ENCODE measurements at regions not wholly inside any gene's neighbourhood (a gene's known extent, or its start where the extent isn't known, plus 50 kb on each side); places are given as distances from the start of the nearest gene placed in this dataset.

DNA sequence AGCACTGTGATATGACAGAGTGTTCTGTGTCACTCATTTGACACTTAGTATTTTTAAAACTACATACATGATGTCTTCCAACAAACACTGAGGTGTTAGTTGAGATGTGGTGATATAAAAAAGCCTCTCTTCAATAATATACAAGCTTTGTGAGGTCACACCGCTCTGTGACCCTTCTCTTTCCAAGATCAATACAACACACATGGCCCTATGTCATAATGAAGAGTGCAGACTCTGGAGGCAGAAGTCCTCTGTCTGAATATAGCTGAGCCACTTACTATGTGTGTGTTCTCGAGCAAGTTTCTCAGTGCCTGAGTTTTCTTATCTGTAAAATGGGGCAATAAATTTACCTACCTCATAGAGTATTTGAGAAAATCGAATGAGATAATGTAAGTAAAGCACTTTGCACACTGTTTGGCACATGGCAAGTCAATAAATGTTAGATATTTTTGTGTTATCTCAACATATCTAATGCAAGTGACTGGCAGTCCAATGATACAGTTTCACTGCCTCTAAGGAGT, 499.0 kb upstream of the MARCKS start:
- ATAC-seq (ENCODE audit: low FRiP score in 2 of 2) (no peak), DNase-seq (no peak)
- H3K27ac ChIP-seq, result no peak overlapping the region

DNA sequence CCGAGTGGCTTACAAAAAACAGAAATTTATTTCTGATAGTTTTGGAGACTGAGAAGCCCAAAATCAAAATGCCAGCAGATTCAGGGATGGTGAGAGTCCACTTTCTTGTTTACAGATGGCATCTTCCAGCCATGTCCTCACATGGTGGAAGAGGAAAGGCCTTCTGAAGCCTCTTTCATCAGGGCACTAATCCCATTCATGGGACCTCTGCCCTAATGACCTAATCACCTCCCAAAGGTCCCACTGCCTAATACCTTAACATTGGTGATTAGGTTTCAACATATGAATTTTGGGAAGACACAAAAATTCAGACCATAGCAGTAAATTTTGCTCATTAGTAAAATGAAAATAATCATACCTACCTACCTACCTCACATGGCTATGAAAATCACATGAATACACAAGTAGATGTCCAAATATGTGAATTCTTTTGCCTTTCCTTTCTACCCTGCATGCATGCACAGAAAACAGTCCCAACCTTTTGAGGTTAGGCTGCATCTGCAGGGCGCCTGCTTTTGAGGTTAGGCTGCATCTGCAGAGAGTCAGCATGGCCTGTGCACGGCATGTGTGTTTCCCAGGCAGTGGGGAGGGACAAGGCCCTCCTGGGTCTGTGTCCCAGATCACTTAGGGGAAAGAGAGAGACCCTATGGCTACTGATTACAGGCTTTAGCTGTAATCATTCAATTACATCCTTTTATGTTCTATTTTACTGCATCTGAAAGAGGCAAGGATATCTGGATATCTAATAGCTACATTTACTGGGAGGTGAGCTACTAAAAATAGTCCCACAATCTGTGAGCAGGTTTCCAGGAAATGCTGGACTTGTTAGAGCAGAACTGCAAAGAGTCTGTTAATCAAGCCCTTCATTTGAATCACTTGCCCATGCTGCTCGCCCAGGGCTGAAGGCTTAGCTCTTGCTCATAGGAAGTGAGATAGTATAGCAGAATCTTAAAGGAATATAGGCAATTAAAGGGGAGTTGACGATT, 497.7 kb upstream of the MARCKS start:
- Histone ChIP-seq H3K27ac (no peak overlapping the region), H3K4me3 (no peak overlapping the region), H3K27me3 (no peaks in the 10 kb centered on the region), H3K4me1 (no peaks in the 10 kb centered on the region), H3K36me3 (no peaks in the 10 kb centered on the region), H3K9me3 (no peaks in the 10 kb centered on the region)
- TF ChIP-seq EP300 (IDR thresholded peaks at IDR 0.05), result no peak
- TF ChIP-seq POLR2AphosphoS5 (IDR thresholded peaks at IDR 0.05), result no peak
- TF ChIP-seq, protein P1, sequence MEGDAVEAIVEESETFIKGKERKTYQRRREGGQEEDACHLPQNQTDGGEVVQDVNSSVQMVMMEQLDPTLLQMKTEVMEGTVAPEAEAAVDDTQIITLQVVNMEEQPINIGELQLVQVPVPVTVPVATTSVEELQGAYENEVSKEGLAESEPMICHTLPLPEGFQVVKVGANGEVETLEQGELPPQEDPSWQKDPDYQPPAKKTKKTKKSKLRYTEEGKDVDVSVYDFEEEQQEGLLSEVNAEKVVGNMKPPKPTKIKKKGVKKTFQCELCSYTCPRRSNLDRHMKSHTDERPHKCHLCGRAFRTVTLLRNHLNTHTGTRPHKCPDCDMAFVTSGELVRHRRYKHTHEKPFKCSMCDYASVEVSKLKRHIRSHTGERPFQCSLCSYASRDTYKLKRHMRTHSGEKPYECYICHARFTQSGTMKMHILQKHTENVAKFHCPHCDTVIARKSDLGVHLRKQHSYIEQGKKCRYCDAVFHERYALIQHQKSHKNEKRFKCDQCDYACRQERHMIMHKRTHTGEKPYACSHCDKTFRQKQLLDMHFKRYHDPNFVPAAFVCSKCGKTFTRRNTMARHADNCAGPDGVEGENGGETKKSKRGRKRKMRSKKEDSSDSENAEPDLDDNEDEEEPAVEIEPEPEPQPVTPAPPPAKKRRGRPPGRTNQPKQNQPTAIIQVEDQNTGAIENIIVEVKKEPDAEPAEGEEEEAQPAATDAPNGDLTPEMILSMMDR (IDR thresholded peaks at IDR 0.05), result no peak
- TF ChIP-seq POLR2A (IDR thresholded peaks at IDR 0.05), result no peak
- ATAC-seq (ENCODE audit: low FRiP score in 2 of 2) (no peak), DNase-seq (no peak)
- 84 to 90% methylated on average over 5 of the region's 5 CpGs for WGBS, 2 donors

More for the DNA sequence above, 499.0 kb upstream of the MARCKS start:
- TF ChIP-seq EP300 (IDR thresholded peaks at IDR 0.05), result no peak
- no peak for TF ChIP-seq POLR2AphosphoS5 (IDR thresholded peaks at IDR 0.05)
- TF ChIP-seq, protein P1 (IDR thresholded peaks at IDR 0.05), result no peak
- WGBS, 2 donors, result 83 to 90% methylated on average over 3 of the region's 3 CpGs
- Histone ChIP-seq H3K27me3 (no peaks in the 10 kb centered on the region), H3K4me3 (no peak overlapping the region), H3K36me3 (no peaks in the 10 kb centered on the region), H3K4me1 (no peaks in the 10 kb centered on the region), H3K9me3 (no peaks in the 10 kb centered on the region)

DNA sequence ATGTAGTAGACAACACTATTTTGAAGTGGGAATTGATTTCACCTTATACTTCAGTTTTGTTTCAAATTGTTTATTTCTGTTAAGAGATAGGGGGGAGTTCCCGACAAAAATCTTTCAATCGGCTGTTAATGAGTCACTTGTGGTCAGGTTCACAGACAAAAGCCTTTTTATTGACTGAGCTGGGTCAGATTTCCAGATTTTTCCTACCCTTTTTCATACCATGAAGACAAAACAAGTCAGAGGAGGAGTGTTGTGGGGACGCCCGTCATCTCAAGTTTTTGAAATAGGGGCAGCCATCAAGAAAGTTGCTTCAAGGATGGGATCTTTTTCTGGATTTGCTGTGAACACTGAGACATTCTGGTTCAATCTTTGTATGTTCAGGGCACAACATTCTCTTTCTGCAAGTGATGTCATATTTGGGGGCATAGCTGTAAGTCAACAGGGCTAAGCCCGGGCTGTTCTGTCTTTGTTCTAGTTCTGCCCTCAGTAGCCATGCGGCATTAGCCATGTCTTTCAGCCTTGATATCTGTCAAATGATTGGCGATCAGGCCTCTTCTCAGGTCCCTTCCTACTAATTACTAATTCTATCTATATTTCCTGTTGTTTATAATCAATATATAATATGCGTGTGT, 496.0 kb upstream of the MARCKS start:
- H3K36me3 ChIP-seq, result no peaks in the 10 kb centered on the region
- no peak overlapping the region for H3K27ac ChIP-seq
- TF ChIP-seq EP300 (IDR thresholded peaks at IDR 0.05), result no peak
- TF ChIP-seq POLR2AphosphoS5 (IDR thresholded peaks at IDR 0.05), result no peak
- no peak for TF ChIP-seq POLR2A (IDR thresholded peaks at IDR 0.05)
- TF ChIP-seq, protein P1 (IDR thresholded peaks at IDR 0.05), result no peak
- no peaks in the 10 kb centered on the region for H3K27me3 ChIP-seq
- WGBS, 2 donors, result 82 to 86% methylated on average over 8 of the region's 8 CpGs
- no peak overlapping the region for H3K4me3 ChIP-seq
- ATAC-seq (ENCODE audit: low FRiP score in 2 of 2) (no peak), DNase-seq (no peak)
- H3K9me3 ChIP-seq, result no peaks in the 10 kb centered on the region
- H3K4me1 ChIP-seq, result no peaks in the 10 kb centered on the region

DNA sequence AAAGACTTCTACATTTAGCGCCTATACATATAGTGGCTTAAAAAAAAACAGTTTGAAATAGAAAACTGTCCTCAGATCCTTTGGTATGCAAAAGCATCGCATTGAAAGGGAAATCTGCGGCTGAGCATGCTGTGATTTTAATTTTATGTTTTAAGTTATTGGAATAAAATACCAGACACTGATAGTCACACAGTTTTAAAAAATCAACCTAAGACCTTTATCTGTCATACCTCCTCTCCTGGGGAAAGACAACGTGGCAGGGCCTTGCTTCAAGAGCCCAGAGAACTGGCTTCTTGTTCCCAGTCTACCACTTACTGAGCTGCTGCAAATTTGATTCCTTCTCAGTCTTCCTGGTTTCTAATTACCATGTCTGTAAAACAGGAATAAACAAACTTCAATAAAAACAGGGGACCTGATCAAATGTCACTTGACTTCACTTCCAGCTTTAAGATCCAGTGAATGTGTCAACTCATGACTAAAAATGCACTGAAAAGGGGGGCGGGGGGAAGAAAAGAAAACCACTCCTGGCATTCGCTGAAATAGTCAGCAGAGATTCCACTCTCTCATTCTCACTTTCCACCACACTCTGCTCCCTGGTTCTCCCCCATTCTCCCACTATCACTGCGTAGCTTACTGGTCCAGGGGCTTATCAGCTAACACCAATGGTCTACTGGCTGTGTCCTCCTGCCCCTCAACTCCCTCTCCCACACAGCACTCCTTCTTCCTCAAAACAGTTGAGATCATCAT, 494.7 kb upstream of the MARCKS start:
- ATAC-seq (ENCODE audit: low FRiP score in 2 of 2), result no peak
- DNase-seq, result no peak

More for the DNA sequence above, 494.7 kb upstream of the MARCKS start:
- Histone ChIP-seq H3K4me1 (no peaks in the 10 kb centered on the region), H3K9me3 (no peaks in the 10 kb centered on the region), H3K36me3 (no peaks in the 10 kb centered on the region), H3K27me3 (no peaks in the 10 kb centered on the region), H3K27ac (no peak overlapping the region), H3K4me3 (no peak overlapping the region)
- TF ChIP-seq EP300 (IDR thresholded peaks at IDR 0.05), result no peak
- TF ChIP-seq, protein P1 (IDR thresholded peaks at IDR 0.05), result no peak
- TF ChIP-seq POLR2AphosphoS5 (IDR thresholded peaks at IDR 0.05), result no peak
- no peak for TF ChIP-seq POLR2A (IDR thresholded peaks at IDR 0.05)
- WGBS, 2 donors, result 85 to 91% methylated on average over 7 of the region's 7 CpGs
